OCI-LY3 (cell line): ENCODE measurements at regions not wholly inside any gene's neighbourhood (a gene's known extent, or its start where the extent isn't known, plus 50 kb on each side); places are given as distances from the start of the nearest gene placed in this dataset.

Experiments
- H2AFZ ChIP-seq: fragments of 200-600, 300-600 bp; shearing (Covaris generic); 2 replicates; pipeline ENCODE4 v1.6.0; 2014; ENCODE audit warnings: antibody characterized with exemption, low read depth, low read length
- H3K27ac ChIP-seq: fragments of 200-600, 300-600 bp; sonication (generic); 2 replicates; pipeline ENCODE4 v1.5.1; 2014; ENCODE audit warnings: mild to moderate bottlenecking, low read length, moderate library complexity, mixed read lengths
- H3K27me3 ChIP-seq: fragments of 200-600, 300-600 bp; sonication (generic); 2 replicates; pipeline ENCODE4 v1.6.1; 2014; ENCODE audit warnings: low read depth, low read length, mixed read lengths
- H3K36me3 ChIP-seq: fragments of 200-600, 300-600 bp; sonication (generic); replicated peaks from 2 replicates; pipeline ENCODE3; 2014; ENCODE audit warnings: low read depth, low read length, mixed read lengths
- H3K4me1 ChIP-seq: fragments of 300-600, 200-600 bp; sonication (generic); 2 replicates; pipeline ENCODE4 v1.6.1; 2014; ENCODE audit warnings: low read length, mixed read lengths
- H3K4me2 ChIP-seq: fragments of 200-600, 300-600 bp; sonication (generic); 2 replicates; pipeline ENCODE4 v1.6.1; 2014; ENCODE audit warnings: low read length, mixed read lengths
- H3K4me3 ChIP-seq: fragments of 300-600, 200-600 bp; sonication (generic); 2 replicates; pipeline ENCODE4 v1.5.1; 2014; ENCODE audit warnings: antibody characterized with exemption, mild to moderate bottlenecking, low read length, moderate library complexity
- H3K79me2 ChIP-seq: fragments of 300-600, 200-600 bp; shearing (Covaris generic); 2 replicates; pipeline ENCODE4 v1.6.1; 2014; ENCODE audit warnings: mild to moderate bottlenecking, low read length, mixed read lengths
- H3K9ac ChIP-seq: fragments of 300-600, 200-600 bp; shearing (Covaris generic); 2 replicates; pipeline ENCODE4 v1.6.0; 2014; ENCODE audit warnings: mild to moderate bottlenecking, low read length, moderate library complexity
- H3K9me3 ChIP-seq: fragments of 200-600, 300-600 bp; shearing (Covaris generic); 2 replicates; pipeline ENCODE4 v1.6.1; 2014; ENCODE audit warnings: low read length, mixed read lengths; ENCODE audit not compliant: insufficient read depth
- H4K20me1 ChIP-seq: fragments of 200-600, 300-600 bp; sonication (generic); 2 replicates; pipeline ENCODE4 v1.6.1; 2016; ENCODE audit warnings: low read length, mixed read lengths; ENCODE audit not compliant: insufficient read depth
- EZH2phosphoT487 ChIP-seq: fragments of 200-600 bp; shearing (Covaris generic); IDR thresholded peaks from 2 replicates; pipeline ENCODE4 v1.6.1; 2018; ENCODE audit warnings: antibody characterized with exemption, mixed run types, low read depth
- TF ChIP-seq, protein P1 (sequence below): fragments of 200-600, 300-600 bp; sonication (generic); IDR thresholded peaks from 2 replicates; pipeline ENCODE4 v1.5.1; 2014; ENCODE audit warnings: antibody characterized with exemption, low read length, low read depth

DNA sequence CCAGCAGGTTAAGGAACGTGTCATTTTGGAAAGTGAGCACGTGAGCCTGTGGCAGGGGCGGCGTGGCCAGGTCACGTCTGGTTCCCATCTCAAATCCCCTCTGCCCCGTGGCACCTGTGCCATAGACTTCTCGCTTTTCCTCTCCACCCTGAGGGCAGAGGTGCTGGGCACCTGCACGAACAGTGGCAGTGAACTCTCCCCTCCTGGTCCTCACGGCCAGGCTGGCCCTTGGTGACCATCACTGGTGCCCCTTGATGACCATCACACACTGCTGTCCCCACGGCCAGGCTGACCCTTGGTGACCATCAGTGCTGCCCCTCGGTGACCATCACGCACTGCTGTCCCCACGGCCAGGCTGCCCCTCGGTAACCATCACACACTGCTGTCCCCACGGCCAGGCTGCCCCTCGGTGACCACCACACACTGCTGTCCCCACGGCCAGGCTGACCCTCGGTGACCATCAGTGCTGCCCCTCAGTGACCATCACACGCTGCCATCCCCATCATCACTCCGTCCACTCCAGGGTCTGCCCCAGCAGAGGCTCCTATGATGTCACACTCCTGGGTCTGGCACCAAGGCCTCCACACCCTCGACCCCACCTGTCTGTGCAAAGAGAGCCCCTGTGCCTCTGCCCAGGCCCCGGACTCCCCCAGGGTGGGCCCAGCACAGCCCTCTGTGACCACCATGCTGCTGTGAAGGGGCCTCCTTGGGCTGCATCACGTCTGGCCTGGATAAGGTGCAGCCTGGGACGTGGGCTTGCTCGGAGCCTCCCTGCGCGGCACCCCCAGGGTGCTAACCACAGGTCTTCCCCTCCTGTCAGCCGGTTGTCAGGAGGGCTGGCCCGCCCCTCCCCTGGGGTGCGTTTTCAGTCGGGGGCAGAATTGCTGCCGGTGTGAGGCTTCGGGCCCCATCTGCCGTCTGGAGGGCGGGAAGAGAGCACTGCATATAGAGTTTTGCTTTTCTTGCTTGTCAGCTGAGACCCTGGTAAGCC lies 738.6 kb downstream of the BRD1 start:
- Histone ChIP-seq H3K27me3 (no peaks in the 10 kb centered on the region), H4K20me1 (no peaks in the 10 kb centered on the region), H3K4me3 (no peak overlapping the region), H3K27ac (no peak overlapping the region), H3K9ac (no peak overlapping the region), H3K4me2 (no peak overlapping the region), H3K79me2 (no peaks in the 10 kb centered on the region), H2AFZ (no peak overlapping the region), H3K4me1 (no peaks in the 10 kb centered on the region), H3K9me3 (no peaks in the 10 kb centered on the region), H3K36me3 (no peaks in the 10 kb centered on the region)
- TF ChIP-seq EZH2phosphoT487 = no peak
- TF ChIP-seq, protein P1, sequence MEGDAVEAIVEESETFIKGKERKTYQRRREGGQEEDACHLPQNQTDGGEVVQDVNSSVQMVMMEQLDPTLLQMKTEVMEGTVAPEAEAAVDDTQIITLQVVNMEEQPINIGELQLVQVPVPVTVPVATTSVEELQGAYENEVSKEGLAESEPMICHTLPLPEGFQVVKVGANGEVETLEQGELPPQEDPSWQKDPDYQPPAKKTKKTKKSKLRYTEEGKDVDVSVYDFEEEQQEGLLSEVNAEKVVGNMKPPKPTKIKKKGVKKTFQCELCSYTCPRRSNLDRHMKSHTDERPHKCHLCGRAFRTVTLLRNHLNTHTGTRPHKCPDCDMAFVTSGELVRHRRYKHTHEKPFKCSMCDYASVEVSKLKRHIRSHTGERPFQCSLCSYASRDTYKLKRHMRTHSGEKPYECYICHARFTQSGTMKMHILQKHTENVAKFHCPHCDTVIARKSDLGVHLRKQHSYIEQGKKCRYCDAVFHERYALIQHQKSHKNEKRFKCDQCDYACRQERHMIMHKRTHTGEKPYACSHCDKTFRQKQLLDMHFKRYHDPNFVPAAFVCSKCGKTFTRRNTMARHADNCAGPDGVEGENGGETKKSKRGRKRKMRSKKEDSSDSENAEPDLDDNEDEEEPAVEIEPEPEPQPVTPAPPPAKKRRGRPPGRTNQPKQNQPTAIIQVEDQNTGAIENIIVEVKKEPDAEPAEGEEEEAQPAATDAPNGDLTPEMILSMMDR = no peak

DNA sequence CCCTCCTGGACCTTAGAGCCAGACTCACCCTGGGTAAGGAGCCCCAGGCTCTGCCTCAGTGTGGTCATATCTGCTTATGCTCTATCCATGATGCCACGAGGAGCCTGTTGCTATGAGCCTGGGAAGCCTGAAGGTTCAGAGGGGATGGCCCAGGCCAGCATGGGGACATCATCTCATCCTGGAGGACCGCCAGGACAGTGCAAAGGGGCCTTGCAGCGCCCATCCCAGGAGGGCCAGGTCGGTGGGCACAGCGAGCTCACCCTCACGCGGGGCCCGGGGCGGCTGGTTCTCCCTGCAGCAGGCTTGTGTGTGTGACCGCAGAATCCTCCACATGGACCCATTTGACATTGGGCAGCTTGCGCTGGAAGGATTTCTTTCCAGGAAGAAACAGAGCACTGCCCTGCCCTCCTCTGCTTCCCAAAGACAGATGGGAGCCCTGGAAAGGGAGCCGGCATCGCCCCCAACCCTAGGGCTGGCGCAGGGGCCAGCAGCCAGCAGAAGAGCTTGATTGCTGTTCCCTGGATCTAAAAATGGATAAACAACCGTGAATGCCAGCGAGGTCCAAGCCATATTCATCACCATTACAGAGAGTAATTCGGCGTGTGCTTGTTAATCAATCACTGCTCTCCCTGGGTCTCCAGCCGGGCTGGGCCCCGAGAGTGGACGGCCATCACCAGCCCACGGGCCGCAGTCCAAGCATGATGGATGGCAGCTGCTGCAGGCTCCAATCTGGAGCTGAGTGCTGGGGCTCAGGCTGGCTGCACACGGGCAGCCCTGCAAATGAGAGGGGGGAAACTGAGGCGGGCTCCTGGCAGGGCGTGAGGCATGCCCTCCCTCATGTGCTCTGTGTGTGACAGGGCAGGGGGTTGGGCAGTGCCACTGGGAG lies 739.7 kb downstream of the BRD1 start:
- no peak overlapping the region for H3K4me2 ChIP-seq
- no peaks in the 10 kb centered on the region for H3K4me1 ChIP-seq
- H3K4me3 ChIP-seq = no peak overlapping the region
- H3K27me3 ChIP-seq = no peaks in the 10 kb centered on the region
- TF ChIP-seq, protein P1 = no peak
- TF ChIP-seq EZH2phosphoT487 = no peak
- H2AFZ ChIP-seq = no peak overlapping the region
- no peaks in the 10 kb centered on the region for H4K20me1 ChIP-seq
- no peaks in the 10 kb centered on the region for H3K79me2 ChIP-seq
- no peak overlapping the region for H3K9ac ChIP-seq
- no peaks in the 10 kb centered on the region for H3K9me3 ChIP-seq
- H3K27ac ChIP-seq = no peak overlapping the region
- H3K36me3 ChIP-seq = no peaks in the 10 kb centered on the region

DNA sequence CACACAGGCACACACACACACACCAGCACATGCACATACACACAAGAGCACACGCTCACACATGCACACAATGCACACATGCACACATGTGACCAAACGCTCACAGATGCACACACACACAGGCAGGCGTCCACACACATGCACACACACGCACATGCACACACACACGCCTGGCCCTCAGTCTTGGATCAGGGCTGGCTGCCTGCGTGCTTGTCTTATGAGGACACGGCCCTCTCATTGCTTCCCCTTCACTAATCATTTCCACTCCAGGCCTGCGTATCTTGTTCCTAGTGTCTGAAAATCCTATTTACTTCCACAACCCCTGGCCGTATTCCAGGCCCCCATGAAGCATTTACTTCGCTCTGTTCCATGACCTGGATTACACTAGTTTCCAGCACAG lies 740.5 kb downstream of the BRD1 start:
- TF ChIP-seq, protein P1 = no peak
- no peak for TF ChIP-seq EZH2phosphoT487
- Histone ChIP-seq H3K4me2 (no peak overlapping the region), H2AFZ (no peak overlapping the region)

More for the DNA sequence above, 740.5 kb downstream of the BRD1 start:
- no peaks in the 10 kb centered on the region for H3K36me3 ChIP-seq
- H3K27me3 ChIP-seq = no peaks in the 10 kb centered on the region
- H3K9ac ChIP-seq = no peak overlapping the region
- H3K79me2 ChIP-seq = no peaks in the 10 kb centered on the region
- H3K4me1 ChIP-seq = no peaks in the 10 kb centered on the region
- no peak overlapping the region for H3K27ac ChIP-seq
- no peak overlapping the region for H3K4me3 ChIP-seq
- no peaks in the 10 kb centered on the region for H3K9me3 ChIP-seq
- no peaks in the 10 kb centered on the region for H4K20me1 ChIP-seq
